Muscle layer of duodenum (tissue), 2 donors: ENCODE measurements at regions not wholly inside any gene's neighbourhood (a gene's known extent, or its start where the extent isn't known, plus 50 kb on each side); places are given as distances from the start of the nearest gene placed in this dataset.

ENCODE experiments used
- H3K27ac ChIP-seq: one replicate; pipeline ENCODE4 v1.7.0; 2013; ENCODE audit warnings: mild to moderate bottlenecking, low read length
- H3K27me3 ChIP-seq: one replicate; pipeline ENCODE4 v1.7.0; 2013; ENCODE audit warnings: low read depth, mild to moderate bottlenecking, control low read depth, low read length
- H3K36me3 ChIP-seq, 2 donors: one replicate each; pipeline ENCODE4 v1.7.0; 2013; ENCODE audit warnings: low read length in 2 of 2, control low read depth in 1 of 2, mild to moderate bottlenecking in 1 of 2; ENCODE audit not compliant: insufficient read depth in 2 of 2, control insufficient read depth in 1 of 2
- H3K4me1 ChIP-seq, 2 donors: one replicate each; pipeline ENCODE4 v1.7.0; 2013; ENCODE audit warnings: low read length in 2 of 2, mild to moderate bottlenecking in 2 of 2, control low read depth in 1 of 2, moderate library complexity in 1 of 2; ENCODE audit not compliant: insufficient read depth in 2 of 2, control insufficient read depth in 1 of 2
- H3K4me3 ChIP-seq, 2 donors: one replicate each; pipeline ENCODE4 v1.7.0; 2013; ENCODE audit warnings: low read length in 2 of 2, low read depth in 1 of 2, mild to moderate bottlenecking in 1 of 2
- H3K9me3 ChIP-seq, 2 donors: one replicate each; pipeline ENCODE4 v1.7.0; 2013; ENCODE audit warnings: low read length in 2 of 2, control low read depth in 1 of 2, mild to moderate bottlenecking in 1 of 2; ENCODE audit not compliant: control insufficient read depth in 1 of 2
- donor health status: healthy.

DNA sequence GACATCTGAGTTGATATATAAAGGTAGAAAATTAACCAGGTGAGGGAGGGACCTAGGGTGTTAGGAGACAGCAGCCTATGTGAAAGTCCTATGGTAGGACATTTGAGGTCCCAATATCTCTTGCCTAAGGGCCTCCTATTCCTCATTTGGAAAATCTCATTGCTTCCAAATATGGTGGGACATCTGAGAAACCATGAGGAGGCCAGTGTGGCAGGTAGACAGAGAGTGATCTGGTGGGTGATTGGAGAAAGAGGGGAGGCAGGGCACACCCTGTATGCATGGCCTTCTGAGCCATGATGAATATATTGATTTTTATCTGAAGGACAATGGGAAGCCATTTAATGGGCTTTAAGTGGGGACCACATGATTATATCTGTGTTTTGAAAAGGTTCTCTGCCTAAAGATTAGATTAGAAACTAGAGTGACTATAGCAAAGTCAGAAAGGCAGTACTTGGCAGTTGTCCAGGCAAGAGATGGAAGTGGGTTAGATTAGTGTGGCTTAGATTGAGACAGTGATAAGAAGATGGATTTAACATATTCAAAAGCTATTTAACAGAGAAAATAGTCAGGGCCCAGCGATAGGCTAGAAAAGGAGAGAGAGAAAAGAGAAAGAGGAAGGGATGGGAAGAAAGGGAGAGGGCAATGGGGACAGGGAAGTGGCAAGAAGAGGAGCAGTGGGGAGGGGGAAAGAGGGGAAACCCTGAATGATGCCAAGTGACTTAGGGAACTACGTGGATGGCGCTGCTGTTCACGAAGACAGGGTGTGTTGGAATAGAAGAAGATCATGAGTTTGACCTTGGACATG, 237.2 kb upstream of the SRRM4 start:
- H3K36me3 ChIP-seq = no peaks in the 10 kb centered on the region
- H3K27ac ChIP-seq = no peak overlapping the region
- H3K4me1 ChIP-seq = no peaks in the 10 kb centered on the region
- no peaks in the 10 kb centered on the region for H3K9me3 ChIP-seq
- no peak overlapping the region for H3K4me3 ChIP-seq
- no peaks in the 10 kb centered on the region for H3K27me3 ChIP-seq

DNA sequence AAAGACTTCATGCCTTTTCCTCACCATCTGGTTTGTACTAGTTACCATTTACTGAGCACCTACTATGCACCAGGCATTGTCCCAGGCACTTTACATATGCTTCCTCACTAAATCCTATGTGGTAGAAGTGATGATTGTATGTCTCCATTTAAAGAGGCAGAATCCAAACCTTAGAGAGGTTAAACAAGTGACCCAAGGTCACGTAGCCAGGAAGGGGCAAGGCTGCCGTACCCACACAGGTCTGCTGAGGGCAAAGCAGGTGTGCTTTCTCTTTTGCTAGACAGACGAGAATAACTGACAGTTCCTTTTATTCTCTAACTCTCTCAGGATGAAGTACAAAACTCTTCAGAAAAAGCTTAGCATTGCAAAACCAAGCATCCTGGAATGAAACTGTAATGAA, 235.2 kb upstream of the SRRM4 start:
- Histone ChIP-seq H3K4me1 (no peaks in the 10 kb centered on the region), H3K27me3 (no peaks in the 10 kb centered on the region), H3K27ac (no peak overlapping the region), H3K4me3 (no peak overlapping the region), H3K9me3 (peaks cover 0 to 2% of the 10 kb centered on the region in 2 donors), H3K36me3 (no peaks in the 10 kb centered on the region)

DNA sequence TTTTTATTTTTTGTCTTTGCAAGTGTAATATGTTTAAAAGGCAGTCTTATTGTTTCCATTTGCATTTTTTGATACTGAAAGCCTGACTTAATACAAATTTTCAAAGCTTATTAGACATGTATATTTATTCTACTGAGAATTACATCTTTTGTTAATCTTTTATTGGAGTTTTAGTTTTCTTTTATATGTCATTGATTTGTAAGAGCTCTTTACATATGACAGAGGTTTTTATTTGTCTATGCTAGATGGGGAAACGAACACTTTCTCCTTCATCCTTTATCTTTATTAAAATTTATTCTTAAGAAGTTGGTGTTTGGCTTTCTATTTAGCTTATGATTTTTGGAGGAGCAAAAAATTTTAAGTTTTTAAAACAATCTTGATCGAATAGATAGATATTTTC, 234.4 kb upstream of the SRRM4 start:
- Histone ChIP-seq H3K4me3 (no peak overlapping the region), H3K27ac (no peak overlapping the region), H3K4me1 (no peaks in the 10 kb centered on the region), H3K27me3 (no peaks in the 10 kb centered on the region), H3K36me3 (no peaks in the 10 kb centered on the region), H3K9me3 (peaks cover 0 to 5% of the 10 kb centered on the region in 2 donors)

DNA sequence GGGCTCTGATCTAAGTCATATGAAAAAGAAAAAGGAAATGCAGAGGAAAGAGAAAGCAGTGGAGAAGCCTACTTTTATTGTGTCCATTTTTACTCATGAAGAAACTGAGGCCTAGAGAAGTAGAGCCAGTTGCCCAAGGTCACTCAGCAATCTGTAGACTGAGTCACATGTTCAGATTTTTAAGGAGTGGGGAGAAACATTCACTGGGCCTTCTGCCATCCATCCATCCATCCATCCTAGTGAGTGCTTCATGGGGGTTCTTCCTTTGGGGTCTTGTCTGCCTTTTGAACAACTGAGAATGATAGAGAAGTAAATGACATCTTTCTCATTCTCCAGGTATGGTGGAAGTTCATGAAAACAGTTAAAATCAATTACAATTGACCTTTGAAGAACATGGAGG, 233.6 kb upstream of the SRRM4 start:
- Histone ChIP-seq H3K27ac (no peak overlapping the region), H3K36me3 (no peaks in the 10 kb centered on the region), H3K4me3 (no peak overlapping the region), H3K27me3 (no peaks in the 10 kb centered on the region), H3K9me3 (peaks cover 0 to 5% of the 10 kb centered on the region in 2 donors), H3K4me1 (no peaks in the 10 kb centered on the region)

GRCh38 chr12:118748478-118749380, 232.6 kb upstream of the SRRM4 start:
- Histone ChIP-seq H3K9me3 (peaks cover 0 to 5% of the 10 kb centered on the region in 2 donors), H3K4me3 (no peak overlapping the region)

GRCh38 chr12:118749646-118750045, 231.7 kb upstream of the SRRM4 start:
- H3K36me3 ChIP-seq = no peaks in the 10 kb centered on the region
- H3K4me1 ChIP-seq = no peaks in the 10 kb centered on the region
- no peaks in the 10 kb centered on the region for H3K27me3 ChIP-seq
- H3K4me3 ChIP-seq = no peak overlapping the region
- H3K9me3 ChIP-seq = peaks cover 0 to 5% of the 10 kb centered on the region in 2 donors
- no peak overlapping the region for H3K27ac ChIP-seq

More at GRCh38 chr12:118748478-118749380, 232.6 kb upstream of the SRRM4 start:
- no peaks in the 10 kb centered on the region for H3K36me3 ChIP-seq
- H3K4me1 ChIP-seq = no peaks in the 10 kb centered on the region
- H3K27ac ChIP-seq = no peak overlapping the region
- H3K27me3 ChIP-seq = no peaks in the 10 kb centered on the region

- no peak overlapping the region for H3K27ac ChIP-seq
These were observed 230.7 kb upstream of the SRRM4 start for GRCh38 chr12:118750666-118751065.

GRCh38 chr12:118751355-118751754, 230.0 kb upstream of the SRRM4 start:
- Histone ChIP-seq H3K27ac (no peak overlapping the region), H3K4me3 (no peak overlapping the region), H3K9me3 (peaks cover 0 to 5% of the 10 kb centered on the region in 2 donors), H3K36me3 (no peaks in the 10 kb centered on the region), H3K4me1 (no peaks in the 10 kb centered on the region), H3K27me3 (no peaks in the 10 kb centered on the region)

More at GRCh38 chr12:118750666-118751065, 230.7 kb upstream of the SRRM4 start:
- no peaks in the 10 kb centered on the region for H3K4me1 ChIP-seq
- no peaks in the 10 kb centered on the region for H3K27me3 ChIP-seq
- no peaks in the 10 kb centered on the region for H3K36me3 ChIP-seq
- no peak overlapping the region for H3K4me3 ChIP-seq
- peaks cover 0 to 5% of the 10 kb centered on the region in 2 donors for H3K9me3 ChIP-seq

DNA sequence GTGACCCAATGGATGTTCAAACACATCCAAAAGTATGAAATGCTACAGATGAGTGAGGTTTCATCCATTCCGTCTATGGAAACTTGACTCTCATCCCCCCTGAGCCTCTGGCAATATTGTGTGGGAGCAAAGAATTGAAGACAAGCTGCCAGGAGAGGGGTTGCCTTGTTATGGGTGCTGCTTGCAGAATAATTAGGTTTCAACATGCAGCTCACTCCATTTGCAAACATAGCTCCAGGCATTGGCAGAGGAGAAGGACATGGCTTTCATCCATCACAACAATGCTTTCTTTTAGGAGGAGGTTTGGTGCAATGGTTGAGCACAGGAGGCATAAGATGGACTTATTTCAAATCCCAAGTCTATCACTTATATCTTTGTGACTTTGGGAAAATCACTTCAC, 220.7 kb upstream of the SRRM4 start:
- no peak overlapping the region for H3K4me3 ChIP-seq
- H3K4me1 ChIP-seq = no peaks in the 10 kb centered on the region
- no peaks in the 10 kb centered on the region for H3K36me3 ChIP-seq
- no peaks in the 10 kb centered on the region for H3K9me3 ChIP-seq
- no peaks in the 10 kb centered on the region for H3K27me3 ChIP-seq
- no peak overlapping the region for H3K27ac ChIP-seq

DNA sequence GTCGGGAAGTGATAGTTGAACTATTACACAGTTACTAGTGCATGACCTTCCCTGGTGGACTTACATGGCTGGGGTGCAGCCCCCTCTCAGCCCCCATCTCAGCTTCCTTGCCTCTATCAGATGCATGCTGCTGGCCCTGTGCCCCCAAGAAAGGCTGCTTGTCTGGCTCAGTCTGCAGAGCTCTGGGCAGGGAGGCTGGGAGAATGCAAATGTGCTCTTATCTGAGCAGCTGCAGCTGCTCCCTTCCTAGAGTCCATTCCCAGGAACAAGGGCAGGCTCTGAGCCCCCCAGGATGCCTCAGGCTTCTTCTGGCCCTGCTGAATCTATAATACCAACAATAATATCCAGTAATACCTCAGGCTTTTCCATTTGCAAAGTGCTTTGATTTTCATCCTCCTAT, 218.1 kb upstream of the SRRM4 start:
- Histone ChIP-seq H3K9me3 (no peaks in the 10 kb centered on the region), H3K36me3 (no peaks in the 10 kb centered on the region), H3K27me3 (no peaks in the 10 kb centered on the region), H3K4me1 (no peaks in the 10 kb centered on the region), H3K4me3 (no peak overlapping the region), H3K27ac (no peak overlapping the region)

- no peaks in the 10 kb centered on the region for H3K4me1 ChIP-seq
- no peak overlapping the region for H3K4me3 ChIP-seq
- H3K27ac ChIP-seq = no peak overlapping the region
These were observed 207.2 kb upstream of the SRRM4 start for GRCh38 chr12:118773956-118774723.

More at GRCh38 chr12:118773956-118774723, 207.2 kb upstream of the SRRM4 start:
- H3K27me3 ChIP-seq = peaks cover 9% of the 10 kb centered on the region
- H3K36me3 ChIP-seq = no peaks in the 10 kb centered on the region
- H3K9me3 ChIP-seq = peaks cover 0 to 14% of the 10 kb centered on the region in 2 donors
